Panc1 (cell line): ENCODE measurements at regions not wholly inside any gene's neighbourhood (a gene's known extent, or its start where the extent isn't known, plus 50 kb on each side); places are given as distances from the start of the nearest gene placed in this dataset.

Experiments used
- ATAC-seq: fragments of 200-7000 bp; cut with Tn5 transposase; 2 replicates; pipeline ENCODE4 v1.9.1; 2020; ENCODE audit warnings: mild to moderate bottlenecking, moderate library complexity
- BruUV-seq: library from RNA; stranded (reverse); fragments of 400-500 nt; replicated peaks from 2 replicates; lab custom pipeline; 2021; lab: Mats Ljungman, UMichigan
- CTCF ChIA-PET: fragments of 300-600 bp; sonication (Branson Sonifier 250); formaldehyde crosslinking; loops from one replicate; lab custom pipeline; 2022; ENCODE audit warnings: antibody characterized with exemption; lab: Charles Lee
- POLR2A ChIA-PET: fragments of 300-600 bp; sonication (Branson Sonifier 250); formaldehyde crosslinking; loops from one replicate; lab custom pipeline; 2022; ENCODE audit warnings: antibody characterized with exemption; lab: Charles Lee
- DNase-seq: peaks from one replicate; pipeline ENCODE4 v3.0.0-alpha.2; 2010; ENCODE audit warnings: low read depth, low spot score
- H3K27ac ChIP-seq: 2 replicates; pipeline ENCODE4 v1.5.1; 2011; ENCODE audit warnings: mild to moderate bottlenecking, low read length, inconsistent platforms
- H3K27me3 ChIP-seq: fragments of 200-500 bp; sonication (Bioruptor generic); 2 replicates; pipeline ENCODE4 v1.6.0; 2014; ENCODE audit warnings: low read length, inconsistent platforms; ENCODE audit not compliant: control insufficient read depth, insufficient read depth
- H3K36me3 ChIP-seq: fragments of 200-500 bp; sonication (Bioruptor generic); 2 replicates; pipeline ENCODE4 v1.5.1; 2014; ENCODE audit warnings: inconsistent platforms, mild to moderate bottlenecking, low read length, moderate library complexity; ENCODE audit not compliant: control insufficient read depth, insufficient read depth
- H3K4me1 ChIP-seq: 2 replicates; pipeline ENCODE4 v1.5.1; 2011; ENCODE audit warnings: inconsistent platforms, mild to moderate bottlenecking, low read length, moderate library complexity; ENCODE audit not compliant: control insufficient read depth, insufficient read depth
- H3K4me3 ChIP-seq, 2 experiments: 2 replicates each; pipeline ENCODE4 v1.5.1; 2011 to 2012; ENCODE audit warnings: low read depth in 2 of 2, low read length in 2 of 2, mild to moderate bottlenecking in 2 of 2, inconsistent platforms in 1 of 2, moderate library complexity in 1 of 2
- H3K9me3 ChIP-seq: fragments of 200-500 bp; sonication (Bioruptor generic); 2 replicates; pipeline ENCODE4 v1.5.1; 2014; ENCODE audit warnings: low read depth, mild to moderate bottlenecking, inconsistent platforms, low read length, moderate library complexity; ENCODE audit not compliant: control insufficient read depth, insufficient read depth
- CTCF ChIP-seq: fragments of 450-650 bp; IDR thresholded peaks from 2 replicates; pipeline ENCODE4 v1.5.1; 2017; ENCODE audit warnings: mild to moderate bottlenecking
- POLR2AphosphoS5 ChIP-seq: IDR thresholded peaks from 2 replicates; pipeline ENCODE4 v1.6.1; 2012; ENCODE audit warnings: mild to moderate bottlenecking, low read depth, low read length, moderate library complexity
- SIN3A ChIP-seq: IDR thresholded peaks from 2 replicates; pipeline ENCODE4 v1.6.1; 2012; ENCODE audit warnings: low read depth, mild to moderate bottlenecking, low read length, moderate library complexity, borderline replicate concordance; ENCODE audit not compliant: insufficient read depth
- TCF7L2 ChIP-seq: IDR thresholded peaks from 2 replicates; pipeline ENCODE4 v1.6.1; 2011; ENCODE audit warnings: mild to moderate bottlenecking, low read depth, low read length, inconsistent platforms
- in situ Hi-C: cut with HindIII; loops from 2 replicates; pipeline ENCODE4 v1.10.0; 2016; ENCODE audit warnings: low sequenced_read_pairs, low pct_unique_long_range_greater_than_20kb
- intact Hi-C: fragments of 100-400 bp; cut with micrococcal nuclease; formaldehyde crosslinking; loops from one replicate; pipeline ENCODE4 v1.10.0; 2022; ENCODE audit not compliant: unreplicated experiment
- TF ChIP-seq, protein P1 (sequence below), 2 experiments: IDR thresholded peaks; 2 replicates each; pipeline ENCODE4 v1.6.1; 2011 to 2012; ENCODE audit warnings: low read depth in 2 of 2, control low read depth in 1 of 2, low read length in 1 of 2, mild to moderate bottlenecking in 1 of 2, moderate library complexity in 1 of 2; ENCODE audit not compliant: insufficient read depth in 1 of 2

- DNase-seq (no peak), ATAC-seq (no peak)
- Histone ChIP-seq H3K27me3 (no peaks in the 10 kb centered on the region), H3K9me3 (no peaks in the 10 kb centered on the region), H3K27ac (no peak overlapping the region), H3K4me1 (no peaks in the 10 kb centered on the region), H3K36me3 (no peaks in the 10 kb centered on the region), H3K4me3 (no peak overlapping the region)
- ChIA-PET POLR2A (no interaction called here), CTCF (no interaction called here)
- BruUV-seq, result no TSS peak
- intact Hi-C loops, result no loop called here
- in situ Hi-C loops, result no loop called here
- TF ChIP-seq CTCF (no peak), TCF7L2 (no peak), SIN3A (no peak), POLR2AphosphoS5 (no peak)
- TF ChIP-seq, protein P1, sequence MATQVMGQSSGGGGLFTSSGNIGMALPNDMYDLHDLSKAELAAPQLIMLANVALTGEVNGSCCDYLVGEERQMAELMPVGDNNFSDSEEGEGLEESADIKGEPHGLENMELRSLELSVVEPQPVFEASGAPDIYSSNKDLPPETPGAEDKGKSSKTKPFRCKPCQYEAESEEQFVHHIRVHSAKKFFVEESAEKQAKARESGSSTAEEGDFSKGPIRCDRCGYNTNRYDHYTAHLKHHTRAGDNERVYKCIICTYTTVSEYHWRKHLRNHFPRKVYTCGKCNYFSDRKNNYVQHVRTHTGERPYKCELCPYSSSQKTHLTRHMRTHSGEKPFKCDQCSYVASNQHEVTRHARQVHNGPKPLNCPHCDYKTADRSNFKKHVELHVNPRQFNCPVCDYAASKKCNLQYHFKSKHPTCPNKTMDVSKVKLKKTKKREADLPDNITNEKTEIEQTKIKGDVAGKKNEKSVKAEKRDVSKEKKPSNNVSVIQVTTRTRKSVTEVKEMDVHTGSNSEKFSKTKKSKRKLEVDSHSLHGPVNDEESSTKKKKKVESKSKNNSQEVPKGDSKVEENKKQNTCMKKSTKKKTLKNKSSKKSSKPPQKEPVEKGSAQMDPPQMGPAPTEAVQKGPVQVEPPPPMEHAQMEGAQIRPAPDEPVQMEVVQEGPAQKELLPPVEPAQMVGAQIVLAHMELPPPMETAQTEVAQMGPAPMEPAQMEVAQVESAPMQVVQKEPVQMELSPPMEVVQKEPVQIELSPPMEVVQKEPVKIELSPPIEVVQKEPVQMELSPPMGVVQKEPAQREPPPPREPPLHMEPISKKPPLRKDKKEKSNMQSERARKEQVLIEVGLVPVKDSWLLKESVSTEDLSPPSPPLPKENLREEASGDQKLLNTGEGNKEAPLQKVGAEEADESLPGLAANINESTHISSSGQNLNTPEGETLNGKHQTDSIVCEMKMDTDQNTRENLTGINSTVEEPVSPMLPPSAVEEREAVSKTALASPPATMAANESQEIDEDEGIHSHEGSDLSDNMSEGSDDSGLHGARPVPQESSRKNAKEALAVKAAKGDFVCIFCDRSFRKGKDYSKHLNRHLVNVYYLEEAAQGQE (IDR thresholded peaks at IDR 0.05; ENCODE audit: insufficient read depth in 1 of 2, low read depth in 2 of 2, low read length in 1 of 2), result no peak
Observed at GRCh38 chr12:127590868-127591267, 676.1 kb upstream of the TMEM132C start.

DNA sequence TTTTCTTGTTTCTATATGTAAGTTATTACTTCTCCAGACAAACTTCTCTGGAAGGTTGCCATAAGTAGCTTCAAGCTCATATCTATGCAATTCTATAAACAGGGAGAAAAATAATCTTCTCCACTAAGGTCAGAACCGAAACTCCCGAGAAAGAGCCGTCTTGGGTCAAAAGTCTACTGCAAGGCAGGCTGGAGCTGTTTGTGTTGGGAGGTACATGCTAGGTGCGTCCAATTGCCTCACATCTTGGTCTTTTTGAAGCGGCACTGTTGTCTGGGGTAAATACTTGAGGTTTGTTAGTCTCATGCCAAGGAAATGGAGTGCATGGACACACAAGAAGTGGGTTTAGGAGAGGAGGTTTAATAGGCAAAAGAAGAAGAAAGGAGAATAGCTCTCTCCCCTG lies 674.7 kb upstream of the TMEM132C start:
- ATAC-seq (no peak), DNase-seq (no peak)
- intact Hi-C loops (no loop called here), in situ Hi-C loops (no loop called here)
- POLR2A ChIA-PET, result no interaction called here
- no peaks in the 10 kb centered on the region for H3K36me3 ChIP-seq
- H3K4me3 ChIP-seq, result no peak overlapping the region
- no TSS peak for BruUV-seq
- TF ChIP-seq SIN3A (no peak), CTCF (no peak), POLR2AphosphoS5 (no peak), TCF7L2 (no peak)
- TF ChIP-seq, protein P1 (IDR thresholded peaks at IDR 0.05; ENCODE audit: insufficient read depth in 1 of 2, low read depth in 2 of 2, low read length in 1 of 2), result no peak
- H3K4me1 ChIP-seq, result no peaks in the 10 kb centered on the region
- CTCF ChIA-PET, result no interaction called here
- H3K27me3 ChIP-seq, result no peaks in the 10 kb centered on the region
- H3K9me3 ChIP-seq, result no peaks in the 10 kb centered on the region
- H3K27ac ChIP-seq, result no peak overlapping the region
